GM10248 (cell line): ENCODE measurements at regions not wholly inside any gene's neighbourhood (a gene's known extent, or its start where the extent isn't known, plus 50 kb on each side); places are given as distances from the start of the nearest gene placed in this dataset.

Experiments
- CTCF ChIA-PET: fragments of 300-600 bp; sonication (Branson Sonifier 250); formaldehyde crosslinking; extraction: SDS; loops from one replicate; lab custom pipeline; 2021; ENCODE audit warnings: antibody characterized with exemption; lab: Yijun Ruan, JAX
- POLR2A ChIA-PET: fragments of 350-650 bp; sonication (Branson Sonifier 250); formaldehyde crosslinking; extraction: SDS; loops from one replicate; lab custom pipeline; 2020; ENCODE audit warnings: antibody characterized with exemption; lab: Yijun Ruan, JAX
- DNase-seq: peaks from one replicate; pipeline ENCODE4 v3.0.0; 2012; ENCODE audit errors: extremely low spot score
- CTCF ChIP-seq: IDR thresholded peaks from 2 replicates; pipeline ENCODE4 v1.5.1; 2012; ENCODE audit warnings: mild to moderate bottlenecking, low read depth; ENCODE audit errors: extremely low read depth, missing control alignments, control extremely low read depth

GRCh38 chr11:109480251-109480650 is 58.3 kb downstream of the C11orf87 start:
- ChIA-PET POLR2A (no interaction called here), CTCF (no interaction called here)
- no peak for TF ChIP-seq CTCF
- DNase-seq: no peak

- ChIA-PET CTCF (interaction anchor here (1.1 to 1.9 kb wide), 4 partner anchors 10 to 26 kb away, joined by 3 to 4 read pairs (median 4); no protein-coding TSS in a partner anchor), POLR2A (no interaction called here)
- no peak for TF ChIP-seq CTCF
- DNase-seq: no peak
Measured at GRCh38 chr11:109486129-109486528, 64.1 kb downstream of the C11orf87 start.

GRCh38 chr11:109490953-109491635 is 69.1 kb downstream of the C11orf87 start:
- CTCF ChIA-PET: no interaction called here

GRCh38 chr11:109506115-109506514 is 84.1 kb downstream of the C11orf87 start:
- no peak for DNase-seq
- POLR2A ChIA-PET: no interaction called here
- CTCF ChIA-PET: interaction anchor here (1.0 kb wide), 1 partner anchor 15 kb away, joined by 3 read pairs; no protein-coding TSS in a partner anchor
- TF ChIP-seq CTCF: no peak

More at GRCh38 chr11:109490953-109491635, 69.1 kb downstream of the C11orf87 start:
- no peak for TF ChIP-seq CTCF
- POLR2A ChIA-PET: no interaction called here
- no peak for DNase-seq

GRCh38 chr11:109507331-109507730 is 85.3 kb downstream of the C11orf87 start:
- no peak for DNase-seq
- ChIA-PET CTCF (no interaction called here), POLR2A (no interaction called here)
- no peak for TF ChIP-seq CTCF

GRCh38 chr11:109507836-109508561 is 86.0 kb downstream of the C11orf87 start:
- no peak for DNase-seq
- ChIA-PET CTCF (no interaction called here), POLR2A (no interaction called here)
- TF ChIP-seq CTCF: no peak
